ENCODE measurements at regions not wholly inside any gene's neighbourhood (a gene's known extent, or its start where the extent isn't known, plus 50 kb on each side); places are given as distances from the start of the nearest gene placed in this dataset.

DNA sequence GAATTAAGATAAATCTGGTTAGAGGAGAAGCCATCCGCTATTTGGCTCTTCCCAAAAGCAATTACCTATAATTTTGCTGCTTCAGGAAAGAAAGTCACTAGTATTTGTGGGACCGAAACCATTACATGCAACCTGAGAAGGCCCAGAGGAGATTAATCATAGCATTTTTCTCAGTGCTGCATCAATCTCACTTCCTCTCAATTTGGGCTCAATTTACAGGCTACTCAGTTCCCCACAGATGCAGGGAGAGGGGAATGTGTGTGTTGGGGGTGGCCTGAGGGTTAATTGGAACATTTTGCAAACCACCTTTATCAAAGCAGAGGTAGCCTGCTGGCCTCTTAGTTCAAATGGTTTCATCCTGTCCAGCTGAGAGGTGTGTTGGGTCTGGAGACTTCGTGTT, 394.7 kb upstream of the ASIC2 start:
- POLR2A ChIA-PET (ENCODE audit: low non-redundant PET) = no interaction called here
- no peak overlapping the region for H3K27ac ChIP-seq
- CTCF ChIA-PET = no interaction called here
- DNase-seq (ENCODE audit: low spot score) = no peak
- TF ChIP-seq, protein P1, sequence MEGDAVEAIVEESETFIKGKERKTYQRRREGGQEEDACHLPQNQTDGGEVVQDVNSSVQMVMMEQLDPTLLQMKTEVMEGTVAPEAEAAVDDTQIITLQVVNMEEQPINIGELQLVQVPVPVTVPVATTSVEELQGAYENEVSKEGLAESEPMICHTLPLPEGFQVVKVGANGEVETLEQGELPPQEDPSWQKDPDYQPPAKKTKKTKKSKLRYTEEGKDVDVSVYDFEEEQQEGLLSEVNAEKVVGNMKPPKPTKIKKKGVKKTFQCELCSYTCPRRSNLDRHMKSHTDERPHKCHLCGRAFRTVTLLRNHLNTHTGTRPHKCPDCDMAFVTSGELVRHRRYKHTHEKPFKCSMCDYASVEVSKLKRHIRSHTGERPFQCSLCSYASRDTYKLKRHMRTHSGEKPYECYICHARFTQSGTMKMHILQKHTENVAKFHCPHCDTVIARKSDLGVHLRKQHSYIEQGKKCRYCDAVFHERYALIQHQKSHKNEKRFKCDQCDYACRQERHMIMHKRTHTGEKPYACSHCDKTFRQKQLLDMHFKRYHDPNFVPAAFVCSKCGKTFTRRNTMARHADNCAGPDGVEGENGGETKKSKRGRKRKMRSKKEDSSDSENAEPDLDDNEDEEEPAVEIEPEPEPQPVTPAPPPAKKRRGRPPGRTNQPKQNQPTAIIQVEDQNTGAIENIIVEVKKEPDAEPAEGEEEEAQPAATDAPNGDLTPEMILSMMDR (conservative IDR thresholded peaks at IDR 0.05; ENCODE audit: low read depth) = no peak

DNA sequence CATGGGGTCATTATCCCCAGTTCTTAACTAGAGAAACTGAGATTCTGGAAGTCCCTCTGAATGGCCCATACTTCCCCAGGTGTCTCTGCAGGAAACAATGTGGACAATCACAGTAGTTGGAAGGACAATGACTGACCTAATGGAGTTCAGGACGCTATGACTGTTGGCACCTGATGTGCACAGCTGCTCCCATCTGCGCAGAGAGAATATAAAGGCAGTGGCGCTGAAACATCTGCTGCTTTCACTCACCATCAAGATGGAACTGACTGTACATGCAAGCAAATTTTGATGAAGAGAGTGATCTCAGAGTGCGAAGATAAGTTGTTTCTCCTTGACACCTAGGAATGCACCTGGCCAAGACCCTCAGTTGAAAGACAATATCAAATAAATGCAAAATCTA, 395.7 kb upstream of the ASIC2 start:
- no peak for DNase-seq (ENCODE audit: low spot score)
- ChIA-PET CTCF (no interaction called here), POLR2A (ENCODE audit: low non-redundant PET) (no interaction called here)
- TF ChIP-seq, protein P1 (conservative IDR thresholded peaks at IDR 0.05; ENCODE audit: low read depth) = no peak
- H3K27ac ChIP-seq = no peak overlapping the region

DNA sequence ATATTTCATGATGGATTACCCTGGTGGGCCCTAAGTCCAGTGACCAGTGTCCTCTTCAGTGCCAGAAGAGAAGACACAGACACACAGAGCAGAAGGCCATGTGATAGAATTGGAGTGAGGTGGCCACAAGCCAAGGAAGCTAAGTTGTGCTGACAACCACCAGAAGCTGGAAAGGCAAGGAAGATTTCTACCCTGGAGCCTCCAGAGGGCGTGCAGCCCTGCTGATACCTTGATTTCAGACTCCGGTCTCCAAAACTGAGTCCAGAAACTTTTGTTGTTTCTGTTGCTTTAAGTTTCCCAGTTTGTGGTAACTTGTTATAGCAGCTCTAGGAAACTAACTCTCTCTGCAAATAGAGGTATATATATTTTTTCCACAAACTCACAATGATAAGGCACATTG, 396.6 kb upstream of the ASIC2 start:
- no peak for DNase-seq (ENCODE audit: low spot score)
- TF ChIP-seq, protein P1 (conservative IDR thresholded peaks at IDR 0.05; ENCODE audit: low read depth) = no peak
- ChIA-PET CTCF (interaction anchor here (0.7 to 1.2 kb wide), 2 partner anchors 29 to 61 kb away, joined by 3 to 4 read pairs; no protein-coding TSS in a partner anchor), POLR2A (ENCODE audit: low non-redundant PET) (no interaction called here)
- H3K27ac ChIP-seq = no peak overlapping the region

DNA sequence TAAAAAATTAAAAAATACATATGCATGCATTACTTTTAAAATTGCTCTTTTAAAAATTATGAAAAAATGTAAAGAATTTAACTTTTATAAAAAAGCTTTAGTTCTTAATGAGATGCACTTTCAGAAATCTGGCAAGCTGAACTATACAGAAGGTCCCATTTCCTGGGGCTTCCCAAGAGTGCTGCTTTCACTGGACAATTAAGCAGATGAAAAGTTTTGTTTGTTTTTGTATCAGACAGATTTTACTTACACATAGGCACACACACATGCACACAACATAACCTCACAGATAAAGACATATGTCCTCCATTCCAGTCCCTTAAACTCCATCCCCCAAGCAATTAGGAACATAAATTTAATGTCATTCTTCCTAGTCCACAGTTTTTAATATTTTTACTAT, 402.3 kb upstream of the ASIC2 start:
- DNase-seq (ENCODE audit: low spot score) = no peak
- TF ChIP-seq, protein P1 (conservative IDR thresholded peaks at IDR 0.05; ENCODE audit: low read depth) = no peak
- no peak overlapping the region for H3K27ac ChIP-seq
- CTCF ChIA-PET = no interaction called here
- POLR2A ChIA-PET (ENCODE audit: low non-redundant PET) = no interaction called here

DNA sequence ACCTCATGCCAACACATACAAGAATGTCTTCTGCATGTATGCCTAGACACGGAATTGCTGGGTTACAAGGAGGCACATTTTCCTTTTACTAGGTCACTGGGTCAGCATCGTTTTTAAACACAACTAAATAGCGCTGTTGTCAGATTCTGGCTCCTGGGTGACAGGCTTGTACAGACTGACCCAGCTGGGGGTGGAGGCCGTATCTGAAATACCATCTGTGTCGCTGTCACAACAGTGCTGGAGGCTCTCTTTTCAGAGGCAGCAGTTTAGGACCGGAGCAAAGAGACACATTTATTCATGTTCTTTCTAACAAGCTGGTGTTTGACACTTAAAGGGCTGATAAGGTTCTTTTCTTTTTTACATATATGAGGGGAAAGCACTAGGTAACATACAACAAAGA, 403.0 kb upstream of the ASIC2 start:
- TF ChIP-seq, protein P1 (conservative IDR thresholded peaks at IDR 0.05; ENCODE audit: low read depth) = no peak
- ChIA-PET POLR2A (ENCODE audit: low non-redundant PET) (no interaction called here), CTCF (no interaction called here)

DNA sequence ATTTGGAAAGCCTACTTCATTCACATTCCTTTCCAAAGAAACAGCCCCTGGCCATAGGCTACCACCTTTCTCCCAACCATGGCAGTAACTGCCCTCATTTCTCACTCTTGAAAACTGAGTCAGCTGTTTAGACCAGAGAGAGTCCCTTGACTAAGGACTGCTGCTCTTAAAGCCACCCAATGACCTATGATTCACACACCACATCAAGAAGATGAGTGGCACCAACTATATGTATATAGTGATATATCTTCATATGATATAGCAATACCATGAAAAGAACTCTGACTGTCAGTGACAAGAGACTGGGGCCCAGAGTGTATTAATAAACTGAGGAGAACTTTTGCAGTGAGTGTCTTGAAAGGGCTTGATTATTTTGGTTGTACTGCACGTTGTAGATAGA, 404.5 kb upstream of the ASIC2 start:
- CTCF ChIA-PET = no interaction called here
- DNase-seq (ENCODE audit: low spot score) = no peak
- no peak overlapping the region for H3K27ac ChIP-seq
- TF ChIP-seq, protein P1 (conservative IDR thresholded peaks at IDR 0.05; ENCODE audit: low read depth) = no peak
- POLR2A ChIA-PET (ENCODE audit: low non-redundant PET) = no interaction called here

More for the DNA sequence above, 403.0 kb upstream of the ASIC2 start:
- no peak overlapping the region for H3K27ac ChIP-seq
- no peak for DNase-seq (ENCODE audit: low spot score)

DNA sequence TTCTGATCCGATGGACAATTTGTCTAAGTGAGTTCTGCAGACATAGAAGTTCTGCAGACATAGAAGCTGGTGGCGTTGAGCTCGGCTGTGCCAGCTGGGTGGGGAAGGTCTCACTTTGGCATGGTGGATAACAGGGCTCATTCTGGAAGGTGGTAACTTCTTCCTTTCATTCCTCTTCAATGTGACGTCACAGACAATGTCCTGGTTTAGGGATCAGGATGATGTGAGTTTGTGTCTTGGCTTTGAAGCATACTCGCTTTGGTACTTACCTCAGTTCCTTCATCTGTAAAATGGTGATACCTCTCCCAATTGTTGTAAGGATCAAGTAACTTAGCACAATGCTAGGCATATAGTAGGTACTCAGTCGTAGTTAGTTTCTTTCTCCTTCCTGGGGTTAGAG, 408.8 kb upstream of the ASIC2 start:
- CTCF ChIA-PET = no interaction called here
- TF ChIP-seq, protein P1 (conservative IDR thresholded peaks at IDR 0.05; ENCODE audit: low read depth) = no peak
- POLR2A ChIA-PET (ENCODE audit: low non-redundant PET) = no interaction called here
- no peak overlapping the region for H3K27ac ChIP-seq
- no peak for DNase-seq (ENCODE audit: low spot score)
